Endothelial cell of umbilical vein (primary cell): ENCODE measurements at regions not wholly inside any gene's neighbourhood (a gene's known extent, or its start where the extent isn't known, plus 50 kb on each side); places are given as distances from the start of the nearest gene placed in this dataset.

Experiments
- BruUV-seq: library from RNA; stranded (reverse); fragments of 400-500 nt; replicated peaks from 2 replicates; lab custom pipeline; 2021; lab: Mats Ljungman, UMichigan
- CTCF ChIA-PET: fragments of 300-600, 350-600 bp; sonication (Branson Sonifier 250); formaldehyde crosslinking; loops from one replicate; lab custom pipeline; 2021; ENCODE audit warnings: antibody characterized with exemption, inconsistent platforms; lab: Charles Lee
- POLR2A ChIA-PET: fragments of 300-600, 350-600 bp; sonication (Branson Sonifier 250); formaldehyde crosslinking; loops from one replicate; lab custom pipeline; 2021; ENCODE audit warnings: antibody characterized with exemption, inconsistent platforms; lab: Charles Lee
- DNase-seq: peaks from one replicate; pipeline ENCODE4 v3.0.0-alpha.2; 2011; ENCODE audit warnings: low read depth, low spot score
- FAIRE-seq: peaks from 2 replicates; lab custom pipeline; 2011; peaks lifted over from hg19 to GRCh38; lab: Jason Lieb, UNC
- H2AFZ ChIP-seq: 2 replicates; pipeline ENCODE4 v1.6.0; 2012; ENCODE audit warnings: low read depth, low read length, control low read depth, inconsistent platforms
- H3K27ac ChIP-seq: 2 replicates; pipeline ENCODE4 v1.5.1; 2011; ENCODE audit warnings: low read depth, mild to moderate bottlenecking, control low read depth, low read length, moderate library complexity; ENCODE audit not compliant: insufficient read depth
- H3K27me3 ChIP-seq, 2 experiments: 2 replicates each; pipeline versions ENCODE4 v1.6.0 to v1.6.1; 2011; ENCODE audit warnings: low read length in 2 of 2, mixed read lengths in 1 of 2; ENCODE audit not compliant: control insufficient read depth in 2 of 2, insufficient read depth in 2 of 2
- H3K36me3 ChIP-seq, 2 experiments: 2 replicates in 1 of 2; 3 replicates in 1 of 2; pipeline ENCODE4 v1.5.1; 2011; ENCODE audit warnings: low read length in 2 of 2, mild to moderate bottlenecking in 1 of 2, moderate library complexity in 1 of 2; ENCODE audit not compliant: control insufficient read depth in 2 of 2, insufficient read depth in 2 of 2; ENCODE audit errors: extremely low read depth in 1 of 2
- H3K4me1 ChIP-seq: 3 replicates; pipeline ENCODE4 v1.5.1; 2011; ENCODE audit warnings: mild to moderate bottlenecking, low read length; ENCODE audit not compliant: control insufficient read depth, insufficient read depth; ENCODE audit errors: extremely low read depth
- H3K4me2 ChIP-seq: 2 replicates; pipeline ENCODE4 v1.6.1; 2011; ENCODE audit warnings: low read length, control low read depth, mixed read lengths; ENCODE audit not compliant: insufficient read depth
- H3K4me3 ChIP-seq, 3 experiments: fragments of 200-600 bp in 1 of 3; sonication (generic), shearing (Covaris generic) in 1 of 3; replicated peaks in 1 of 3; 2 replicates each; pipeline ENCODE4 v1.5.1; 2011 to 2016; ENCODE audit warnings: control low read depth in 3 of 3, low read length in 3 of 3, mild to moderate bottlenecking in 2 of 3, inconsistent platforms in 1 of 3, low read depth in 1 of 3, moderate library complexity in 1 of 3; ENCODE audit not compliant: insufficient read depth in 1 of 3
- H3K79me2 ChIP-seq: 2 replicates; pipeline ENCODE4 v1.6.0; 2012; ENCODE audit warnings: low read length, inconsistent platforms; ENCODE audit not compliant: control insufficient read depth, insufficient read depth
- H3K9ac ChIP-seq: replicated peaks from 2 replicates; pipeline ENCODE3; 2011; ENCODE audit warnings: low read length, control low read depth; ENCODE audit not compliant: insufficient read depth; ENCODE audit errors: extremely low read depth
- H3K9me1 ChIP-seq: replicated peaks from 3 replicates; pipeline ENCODE4 v1.6.0; 2011; ENCODE audit warnings: mild to moderate bottlenecking, low read length; ENCODE audit not compliant: control insufficient read depth, insufficient read depth; ENCODE audit errors: extremely low read depth
- H3K9me3 ChIP-seq: replicated peaks from 2 replicates; pipeline ENCODE4 v1.5.1; 2012; ENCODE audit warnings: low read length, inconsistent platforms; ENCODE audit not compliant: control insufficient read depth, insufficient read depth
- H4K20me1 ChIP-seq: replicated peaks from 2 replicates; pipeline ENCODE3; 2011; ENCODE audit warnings: mild to moderate bottlenecking, low read length; ENCODE audit not compliant: control insufficient read depth, insufficient read depth; ENCODE audit errors: extremely low read depth
- EZH2 ChIP-seq: IDR thresholded peaks from 2 replicates; pipeline ENCODE4 v1.6.1; 2012; ENCODE audit warnings: borderline replicate concordance, low read depth, mild to moderate bottlenecking, moderate library complexity, low read length, inconsistent platforms; ENCODE audit not compliant: severe bottlenecking
- FOS ChIP-seq: IDR thresholded peaks from 2 replicates; pipeline ENCODE4 v1.6.1; 2011; ENCODE audit warnings: mild to moderate bottlenecking, low read length, moderate library complexity, borderline replicate concordance; ENCODE audit not compliant: insufficient read depth
- GATA2 ChIP-seq: IDR thresholded peaks from 2 replicates; pipeline ENCODE4 v1.7.0; 2011; ENCODE audit warnings: low read depth, mild to moderate bottlenecking, moderate library complexity, mixed read lengths, low read length; ENCODE audit not compliant: insufficient read length, insufficient read depth
- JUN ChIP-seq: IDR thresholded peaks from 2 replicates; pipeline ENCODE4 v1.6.1; 2011; ENCODE audit warnings: borderline replicate concordance, low read depth; ENCODE audit not compliant: insufficient read length, insufficient read depth
- MYC ChIP-seq: IDR thresholded peaks from one replicate; pipeline ENCODE4 v1.6.1; 2011; ENCODE audit warnings: mild to moderate bottlenecking, low read depth, low read length
- POLR2A ChIP-seq: IDR thresholded peaks from 2 replicates; pipeline ENCODE4 v1.6.1; 2012; ENCODE audit warnings: low read depth, mild to moderate bottlenecking, control low read depth, low read length
- POLR2AphosphoS5 ChIP-seq: IDR thresholded peaks from 2 replicates; pipeline ENCODE4 v1.6.1; 2012; ENCODE audit warnings: low read depth, mild to moderate bottlenecking, control low read depth, low read length, moderate library complexity; ENCODE audit not compliant: insufficient read depth
- dilution Hi-C: fragments of 300-500 bp; cut with MboI; formaldehyde crosslinking; loops from one replicate; pipeline ENCODE4 v1.15.0; 2019; ENCODE audit warnings: low sequenced_read_pairs; ENCODE audit not compliant: extremely low pct_ligation_motif_present
- intact Hi-C: fragments of 100-400 bp; cut with micrococcal nuclease; formaldehyde crosslinking; loops from one replicate; pipeline ENCODE4 v1.10.0; 2022
- TF ChIP-seq, protein P1 (sequence below), 2 donors: IDR thresholded peaks; 1 replicate in 1 of 2; 2 replicates in 1 of 2; pipeline ENCODE4 v1.5.1; 2011; ENCODE audit warnings: low read length in 2 of 2, mild to moderate bottlenecking in 2 of 2, moderate library complexity in 2 of 2, control low read depth in 1 of 2, inconsistent platforms in 1 of 2, low read depth in 1 of 2; ENCODE audit not compliant: insufficient read depth in 1 of 2; ENCODE audit errors: extremely low read depth in 1 of 2
- TF ChIP-seq, protein P2 (sequence below): IDR thresholded peaks from 2 replicates; pipeline ENCODE4 v1.6.1; 2011; ENCODE audit not compliant: insufficient read depth, insufficient read length

DNA sequence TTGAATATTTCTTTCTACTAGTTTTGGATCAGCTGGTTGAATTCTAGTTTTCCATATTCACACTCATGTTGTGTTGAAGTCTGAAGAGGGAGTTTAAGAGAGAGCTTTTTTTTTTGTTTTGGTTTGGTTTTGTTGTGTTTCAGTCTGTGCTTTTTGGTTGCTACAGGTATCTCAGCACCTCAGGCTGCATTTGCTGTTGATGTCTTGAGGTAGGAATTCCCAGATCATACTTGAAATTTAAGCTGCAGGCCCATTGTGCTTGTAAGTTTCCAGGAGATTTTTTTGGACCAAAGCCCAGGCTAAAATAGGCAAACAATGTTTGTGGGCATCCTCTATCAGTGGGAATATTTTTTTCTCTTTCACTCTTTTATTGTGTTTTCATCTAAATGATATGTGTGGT is 190.2 kb upstream of the AGA start:
- Histone ChIP-seq H3K9me1 (no peaks in the 10 kb centered on the region), H4K20me1 (no peaks in the 10 kb centered on the region), H3K9ac (no peak overlapping the region), H3K4me3 (no peak overlapping the region), H3K4me1 (no peaks in the 10 kb centered on the region), H3K4me2 (no peak overlapping the region), H2AFZ (no peak overlapping the region), H3K9me3 (no peaks in the 10 kb centered on the region), H3K27ac (no peak overlapping the region), H3K79me2 (no peaks in the 10 kb centered on the region), H3K36me3 (no peaks in the 10 kb centered on the region), H3K27me3 (no peaks in the 10 kb centered on the region)
- POLR2A ChIA-PET = no interaction called here
- FAIRE-seq (no peak), DNase-seq (no peak)
- BruUV-seq = no TSS peak
- TF ChIP-seq EZH2 (no peak), POLR2A (no peak), GATA2 (no peak)
- TF ChIP-seq, protein P1, sequence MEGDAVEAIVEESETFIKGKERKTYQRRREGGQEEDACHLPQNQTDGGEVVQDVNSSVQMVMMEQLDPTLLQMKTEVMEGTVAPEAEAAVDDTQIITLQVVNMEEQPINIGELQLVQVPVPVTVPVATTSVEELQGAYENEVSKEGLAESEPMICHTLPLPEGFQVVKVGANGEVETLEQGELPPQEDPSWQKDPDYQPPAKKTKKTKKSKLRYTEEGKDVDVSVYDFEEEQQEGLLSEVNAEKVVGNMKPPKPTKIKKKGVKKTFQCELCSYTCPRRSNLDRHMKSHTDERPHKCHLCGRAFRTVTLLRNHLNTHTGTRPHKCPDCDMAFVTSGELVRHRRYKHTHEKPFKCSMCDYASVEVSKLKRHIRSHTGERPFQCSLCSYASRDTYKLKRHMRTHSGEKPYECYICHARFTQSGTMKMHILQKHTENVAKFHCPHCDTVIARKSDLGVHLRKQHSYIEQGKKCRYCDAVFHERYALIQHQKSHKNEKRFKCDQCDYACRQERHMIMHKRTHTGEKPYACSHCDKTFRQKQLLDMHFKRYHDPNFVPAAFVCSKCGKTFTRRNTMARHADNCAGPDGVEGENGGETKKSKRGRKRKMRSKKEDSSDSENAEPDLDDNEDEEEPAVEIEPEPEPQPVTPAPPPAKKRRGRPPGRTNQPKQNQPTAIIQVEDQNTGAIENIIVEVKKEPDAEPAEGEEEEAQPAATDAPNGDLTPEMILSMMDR (IDR thresholded peaks at IDR 0.05; ENCODE audit: extremely low read depth in 1 of 2, insufficient read depth in 1 of 2, low read depth in 1 of 2, low read length in 2 of 2) = no peak
- intact Hi-C loops (no loop called here), dilution Hi-C loops (no loop called here)
- CTCF ChIA-PET = no interaction called here

DNA sequence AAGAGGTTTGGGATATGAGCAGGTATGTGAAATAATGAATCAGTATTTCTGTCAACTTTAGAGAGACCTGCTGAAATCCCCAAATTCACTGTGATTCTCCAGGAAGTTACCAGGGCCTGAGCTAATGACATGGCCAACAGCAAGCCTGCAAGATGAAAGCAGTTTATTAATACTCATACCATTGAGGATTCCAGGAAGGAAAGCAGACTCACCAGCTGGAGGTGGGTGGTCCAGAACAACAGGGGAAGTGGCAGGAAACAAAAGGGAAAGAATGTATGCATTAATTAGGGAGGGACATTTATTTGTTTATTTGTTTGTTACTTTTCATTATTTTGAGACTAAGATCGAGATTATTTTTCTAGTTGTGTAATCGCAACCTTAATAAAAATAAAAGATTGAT is 196.6 kb upstream of the AGA start:
- Histone ChIP-seq H3K36me3 (no peaks in the 10 kb centered on the region), H3K27ac (no peak overlapping the region), H3K4me3 (no peak overlapping the region), H3K4me1 (no peaks in the 10 kb centered on the region), H3K27me3 (no peaks in the 10 kb centered on the region), H3K9me1 (no peaks in the 10 kb centered on the region), H3K9me3 (no peaks in the 10 kb centered on the region), H4K20me1 (no peaks in the 10 kb centered on the region), H2AFZ (no peak overlapping the region), H3K9ac (no peak overlapping the region), H3K79me2 (no peaks in the 10 kb centered on the region), H3K4me2 (no peak overlapping the region)
- dilution Hi-C loops (no loop called here), intact Hi-C loops (no loop called here)
- CTCF ChIA-PET = no interaction called here
- no peak for DNase-seq
- FAIRE-seq = no peak
- no TSS peak for BruUV-seq
- POLR2A ChIA-PET = no interaction called here
- no peak for TF ChIP-seq JUN
- TF ChIP-seq EZH2 = no peak
- TF ChIP-seq POLR2A = no peak
- no peak for TF ChIP-seq GATA2
- no peak for TF ChIP-seq FOS
- TF ChIP-seq, protein P2, sequence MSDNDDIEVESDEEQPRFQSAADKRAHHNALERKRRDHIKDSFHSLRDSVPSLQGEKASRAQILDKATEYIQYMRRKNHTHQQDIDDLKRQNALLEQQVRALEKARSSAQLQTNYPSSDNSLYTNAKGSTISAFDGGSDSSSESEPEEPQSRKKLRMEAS = no peak
- TF ChIP-seq MYC = no peak
- TF ChIP-seq, protein P1 (IDR thresholded peaks at IDR 0.05; ENCODE audit: extremely low read depth in 1 of 2, insufficient read depth in 1 of 2, low read depth in 1 of 2, low read length in 2 of 2) = no peak
- no peak for TF ChIP-seq POLR2AphosphoS5
